GM18502 (cell line): ENCODE measurements at regions not wholly inside any gene's neighbourhood (a gene's known extent, or its start where the extent isn't known, plus 50 kb on each side); places are given as distances from the start of the nearest gene placed in this dataset.

ENCODE experiments used
- ATAC-seq: cut with Tn5 transposase; IDR thresholded peaks from one replicate; pipeline ENCODE4 v1.9.1; 2021; ENCODE audit warnings: mild to moderate bottlenecking; ENCODE audit not compliant: unreplicated experiment, poor library complexity

DNA sequence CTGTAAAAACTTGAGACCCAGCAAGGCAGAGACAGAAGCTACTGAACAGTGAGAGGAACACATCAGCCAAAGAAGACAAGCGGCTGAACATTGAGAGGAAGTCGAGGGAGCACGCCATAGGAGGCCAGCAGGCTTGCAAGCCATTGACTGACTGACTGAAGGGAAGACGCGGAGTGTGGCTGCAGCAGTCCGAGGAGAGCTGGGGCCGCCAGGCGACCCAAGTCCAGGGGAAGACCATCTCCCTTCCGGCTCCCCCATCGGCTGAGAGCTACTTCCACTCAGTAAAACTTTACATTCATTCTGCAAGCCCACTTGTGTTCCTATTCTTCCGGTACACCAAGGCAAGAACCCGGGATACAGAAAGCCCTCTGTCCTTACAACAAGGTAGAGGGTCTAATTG lies 167.3 kb upstream of the MBL2 start:
- no peak for ATAC-seq

- no peak for ATAC-seq
These were observed 161.2 kb upstream of the MBL2 start for GRCh38 chr10:52933748-52934147.

DNA sequence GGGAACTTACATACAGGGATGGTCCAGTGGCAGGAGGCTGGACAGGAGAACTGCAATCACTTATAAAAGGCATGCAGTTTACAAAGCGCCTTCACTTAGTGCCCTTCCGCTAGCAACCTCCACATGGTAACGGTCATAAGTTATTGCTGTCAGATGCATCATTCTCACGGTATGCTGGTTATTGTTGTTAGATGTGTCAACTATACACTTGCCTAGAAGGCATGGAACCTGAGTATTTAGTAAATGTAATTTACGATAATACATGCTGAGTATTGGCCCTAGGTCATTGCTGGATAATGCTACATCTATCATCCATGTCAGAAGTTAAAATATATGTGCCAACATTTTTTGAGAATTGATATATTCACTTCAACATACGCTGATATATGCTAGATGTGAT lies 155.1 kb upstream of the MBL2 start:
- no peak for ATAC-seq

DNA sequence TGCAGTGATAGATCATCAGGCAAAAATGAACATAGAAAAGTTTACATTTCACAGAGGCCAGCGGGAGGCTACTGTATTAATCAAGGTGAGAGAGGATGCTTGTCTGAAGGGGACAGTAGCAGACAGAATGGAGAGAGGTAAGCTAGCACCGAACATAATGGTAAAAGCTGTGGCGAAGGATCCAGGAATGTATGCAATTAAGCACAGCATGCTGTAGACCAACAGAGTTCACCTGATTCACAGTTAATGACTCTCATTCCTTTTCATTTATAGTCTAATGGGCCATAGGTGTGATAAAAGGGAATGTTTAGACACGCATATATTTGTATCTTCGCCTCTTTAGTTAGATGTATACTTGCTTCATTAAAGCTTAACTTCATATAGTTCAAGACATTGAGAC lies 150.9 kb upstream of the MBL2 start:
- ATAC-seq, result no peak

GRCh38 chr10:52918714-52919305 lies 146.2 kb upstream of the MBL2 start:
- peak; percentile 79 for ATAC-seq

DNA sequence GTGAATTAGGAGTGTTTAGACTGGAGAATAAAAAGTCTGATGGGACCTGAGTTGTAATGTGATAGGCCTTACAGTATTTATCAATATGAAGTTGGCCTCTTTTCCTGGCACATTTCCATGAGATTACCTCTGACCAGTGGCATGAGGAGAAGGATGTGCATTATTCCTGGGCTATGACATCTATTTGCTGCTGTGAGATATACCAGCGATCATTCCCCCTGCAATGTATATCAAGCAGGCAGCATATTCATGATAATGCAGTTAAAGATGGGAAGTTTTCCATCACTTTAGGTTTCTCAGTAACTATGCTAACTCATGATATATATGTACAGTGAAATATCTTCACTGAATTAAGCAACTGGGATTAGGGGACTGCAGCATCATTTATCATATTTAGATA lies 142.8 kb upstream of the MBL2 start:
- ATAC-seq, result no peak

DNA sequence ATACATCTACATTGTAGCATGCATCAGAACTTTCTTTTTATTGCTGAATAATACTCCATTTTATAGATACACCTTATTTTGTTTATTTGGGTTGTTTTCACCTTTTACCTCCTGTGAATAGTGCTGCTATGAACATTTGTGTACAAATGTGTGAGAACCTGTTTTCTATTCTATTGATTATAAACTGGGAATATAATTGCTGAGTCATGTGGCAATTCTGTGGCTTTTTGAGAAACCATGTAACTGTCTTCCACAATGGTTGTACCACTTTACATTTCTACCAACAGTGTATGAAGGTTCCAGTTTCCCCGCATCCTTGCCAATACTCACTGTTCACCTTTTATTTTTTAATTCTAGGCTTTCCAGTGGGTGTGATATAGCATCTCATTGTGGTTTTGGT lies 138.6 kb upstream of the MBL2 start:
- ATAC-seq, result no peak

- no peak for ATAC-seq
These were observed 135.9 kb upstream of the MBL2 start for GRCh38 chr10:52908478-52908877.

- ATAC-seq, result no peak
These were observed 133.5 kb upstream of the MBL2 start for GRCh38 chr10:52906046-52906445.

GRCh38 chr10:52903397-52903938 lies 130.9 kb upstream of the MBL2 start:
- ATAC-seq, result no peak

- peak; percentile 81 for ATAC-seq
These were observed 128.0 kb upstream of the MBL2 start for GRCh38 chr10:52900593-52900992.

GRCh38 chr10:52897162-52897561 lies 124.6 kb upstream of the MBL2 start:
- no peak for ATAC-seq

- no peak for ATAC-seq
These were observed 122.5 kb upstream of the MBL2 start for GRCh38 chr10:52895059-52895458.

DNA sequence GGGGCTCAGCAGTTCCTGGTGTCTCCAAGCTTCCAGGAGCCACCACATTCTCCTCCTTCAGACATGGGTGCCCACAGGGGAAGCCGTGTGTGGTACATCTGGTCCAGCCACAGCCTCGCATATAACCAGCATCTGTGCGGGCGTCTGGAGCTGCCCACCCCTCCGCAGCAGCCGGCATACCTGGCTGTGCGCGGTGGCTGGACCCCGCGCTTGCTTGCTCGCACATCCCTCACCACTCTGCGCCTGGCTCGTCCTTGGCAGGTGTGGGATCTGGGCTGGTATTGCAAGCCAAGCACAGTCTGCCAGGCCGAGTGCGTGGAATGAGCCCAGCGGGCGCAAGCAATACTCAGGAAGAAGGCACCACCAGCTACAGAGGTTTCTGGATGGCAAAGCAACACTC lies 117.7 kb upstream of the MBL2 start:
- no peak for ATAC-seq

- ATAC-seq, result no peak
These were observed 117.0 kb upstream of the MBL2 start for GRCh38 chr10:52889611-52890010.

GRCh38 chr10:52883996-52884871 lies 111.7 kb upstream of the MBL2 start:
- ATAC-seq, result peak; percentile 98

- no peak for ATAC-seq
These were observed 106.7 kb upstream of the MBL2 start for GRCh38 chr10:52879091-52879807.

- ATAC-seq, result no peak
These were observed 104.9 kb upstream of the MBL2 start for GRCh38 chr10:52877451-52877850.

DNA sequence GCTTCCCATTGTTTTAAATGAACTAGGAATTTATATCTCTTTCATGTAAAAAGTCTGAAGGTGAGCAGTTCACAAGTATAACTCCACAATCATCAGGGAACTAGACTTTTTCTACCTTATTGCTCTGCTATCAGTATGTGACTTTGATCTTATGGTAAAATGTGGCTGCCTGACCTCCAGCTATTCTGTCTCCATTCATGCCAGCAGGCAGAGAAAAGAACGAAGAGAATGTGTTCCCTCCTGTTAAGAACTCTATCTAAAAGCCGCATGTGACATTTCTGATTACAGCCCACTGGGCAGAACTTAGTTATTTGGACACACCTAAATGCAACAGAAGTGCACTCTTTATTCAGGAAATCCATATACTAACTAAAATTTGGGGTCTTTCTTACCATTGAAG lies 102.8 kb upstream of the MBL2 start:
- no peak for ATAC-seq

DNA sequence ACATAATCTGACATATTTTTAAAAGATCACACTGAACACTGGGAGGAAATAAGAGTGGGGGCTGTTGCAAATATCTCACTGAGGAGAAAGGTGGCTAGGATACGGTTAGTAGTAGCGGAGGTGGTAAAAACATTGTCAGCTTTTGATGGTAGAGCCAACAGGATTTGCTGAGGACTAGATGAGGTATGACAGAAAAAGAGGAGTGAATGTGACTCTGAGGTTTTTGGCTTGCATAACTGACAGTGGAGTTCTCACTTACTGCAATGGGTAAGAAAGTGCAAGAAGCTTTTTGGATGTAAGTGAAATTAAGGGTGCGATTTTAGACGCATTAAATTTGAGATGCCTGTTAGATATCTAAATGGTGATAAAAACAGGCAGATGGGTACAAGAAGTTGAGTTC lies 102.0 kb upstream of the MBL2 start:
- ATAC-seq, result no peak

GRCh38 chr10:52871191-52871843 lies 98.7 kb upstream of the MBL2 start:
- no peak for ATAC-seq
